Transverse colon (tissue), 4 donors: ENCODE measurements at regions not wholly inside any gene's neighbourhood (a gene's known extent, or its start where the extent isn't known, plus 50 kb on each side); places are given as distances from the start of the nearest gene placed in this dataset.

ENCODE experiments used
- DNase-seq: peaks from one replicate; pipeline ENCODE4 v3.0.0-alpha.2; 2019
- H3K27ac ChIP-seq, 4 donors: fragments of 200-600 bp; sonication (generic); 2 replicates each; pipeline ENCODE4 v1.5.1; 2016 to 2018; ENCODE audit warnings: inconsistent platforms in 4 of 4
- H3K27me3 ChIP-seq: fragments of 200-600 bp; sonication (generic); 2 replicates; pipeline ENCODE4 v1.5.1; 2017; ENCODE audit warnings: inconsistent platforms
- H3K36me3 ChIP-seq, 4 donors: fragments of 200-600 bp; sonication (generic); 2 replicates each; pipeline ENCODE4 v1.5.1; 2017 to 2019; ENCODE audit warnings: inconsistent platforms in 4 of 4
- H3K4me1 ChIP-seq, 4 donors: fragments of 200-600 bp; sonication (generic); 2 replicates each; pipeline ENCODE4 v1.5.1; 2017 to 2020; ENCODE audit warnings: inconsistent platforms in 4 of 4
- H3K4me3 ChIP-seq, 4 donors: fragments of 200-600 bp; sonication (generic); 1 replicate in 1 of 4; 2 replicates in 3 of 4; pipeline versions ENCODE4 v1.5.1 to v1.6.1; 2017 to 2019; ENCODE audit warnings: inconsistent platforms in 4 of 4
- H3K9me3 ChIP-seq, 2 donors: fragments of 200-600 bp; sonication (generic); 2 replicates each; pipeline ENCODE4 v1.5.1; 2017 to 2019; ENCODE audit warnings: inconsistent platforms in 2 of 2
- CTCF ChIP-seq, 5 experiments: fragments of 200-600 bp in 3 of 5; fragments of 450-650 bp in 2 of 5; sonication (generic) in 3 of 5; IDR thresholded peaks; 1 replicate in 2 of 5; 2 replicates in 3 of 5; pipeline ENCODE4 v1.5.1; 2016 to 2017; ENCODE audit warnings: antibody characterized with exemption in 5 of 5, inconsistent platforms in 3 of 5, mild to moderate bottlenecking in 2 of 5, moderate library complexity in 1 of 5
- EP300 ChIP-seq: sonication (generic); formaldehyde crosslinking; IDR thresholded peaks from one replicate; pipeline ENCODE4 v1.6.1; 2017; ENCODE audit warnings: antibody characterized with exemption, low read depth
- POLR2A ChIP-seq: fragments of 450-650 bp; IDR thresholded peaks from one replicate; pipeline ENCODE4 v1.6.1; 2016; ENCODE audit warnings: antibody characterized with exemption, mild to moderate bottlenecking, moderate library complexity
- POLR2AphosphoS5 ChIP-seq, 3 donors: sonication (generic); formaldehyde crosslinking; IDR thresholded peaks; one replicate each; pipeline ENCODE4 v1.6.1; 2016; ENCODE audit warnings: antibody characterized with exemption in 3 of 3
- WGBS, 2 donors: methylation state at CpG; one replicate each; pipeline ENCODE4 v1.1.5; 2018; ENCODE audit warnings: low coverage in 1 of 2; 5-methylcytosine and 5-hydroxymethylcytosine counted together
- in situ Hi-C, 4 donors: fragments of 200-750 bp; cut with MboI; loops; one replicate each; pipeline versions ENCODE4 v1.15.0 to v1.15.1; 2017; ENCODE audit warnings: low sequenced_read_pairs in 3 of 4, low pct_ligation_motif_present in 1 of 4, low pct_unique_long_range_greater_than_20kb in 1 of 4
- intact Hi-C: fragments of 100-400 bp; cut with DNase I; formaldehyde crosslinking; loops from one replicate; pipeline ENCODE4 v1.15.1; 2023; ENCODE audit warnings: low total_unique reads

- H3K36me3 ChIP-seq = no peaks in the 10 kb centered on the region
- in situ Hi-C loops = no loop called here
- H3K27ac ChIP-seq = no peak overlapping the region
- no peaks in the 10 kb centered on the region for H3K27me3 ChIP-seq
- H3K9me3 ChIP-seq = no peaks in the 10 kb centered on the region
- H3K4me3 ChIP-seq = no peak overlapping the region
- no peak for DNase-seq
- H3K4me1 ChIP-seq = no peaks in the 10 kb centered on the region
- intact Hi-C loops = no loop called here
- 41 to 44% methylated on average over 3 of the region's 3 CpGs for WGBS, 2 donors
- no peak for TF ChIP-seq CTCF (IDR thresholded peaks at IDR 0.05)
- TF ChIP-seq POLR2AphosphoS5 (IDR thresholded peaks at IDR 0.05) = no peak
- no peak for TF ChIP-seq EP300
- no peak for TF ChIP-seq POLR2A
These were observed 239.0 kb upstream of the GGTLC1 start for GRCh38 chr20:24227600-24227999.

GRCh38 chr20:24212494-24212893, 223.9 kb upstream of the GGTLC1 start:
- in situ Hi-C loops = no loop called here
- no peak for TF ChIP-seq POLR2AphosphoS5 (IDR thresholded peaks at IDR 0.05)
- no peak for TF ChIP-seq CTCF (IDR thresholded peaks at IDR 0.05)
- no peak for TF ChIP-seq POLR2A
- no peak for TF ChIP-seq EP300
- 24 to 34% methylated on average over 8 to 10 of the region's 10 CpGs for WGBS, 2 donors

GRCh38 chr20:24211972-24212371, 223.4 kb upstream of the GGTLC1 start:
- no peaks in the 10 kb centered on the region for H3K36me3 ChIP-seq
- no peak for DNase-seq
- intact Hi-C loops = no loop called here
- peaks cover 18% of the 10 kb centered on the region for H3K27me3 ChIP-seq
- no peaks in the 10 kb centered on the region for H3K4me1 ChIP-seq
- no peak for TF ChIP-seq EP300
- no peak for TF ChIP-seq POLR2AphosphoS5 (IDR thresholded peaks at IDR 0.05)
- no peak for TF ChIP-seq POLR2A
- TF ChIP-seq CTCF (IDR thresholded peaks at IDR 0.05) = no peak
- H3K27ac ChIP-seq = no peak overlapping the region
- no peaks in the 10 kb centered on the region for H3K9me3 ChIP-seq
- H3K4me3 ChIP-seq = no peak overlapping the region
- in situ Hi-C loops = no loop called here

More at GRCh38 chr20:24212494-24212893, 223.9 kb upstream of the GGTLC1 start:
- no peaks in the 10 kb centered on the region for H3K4me1 ChIP-seq
- peaks cover 18% of the 10 kb centered on the region for H3K27me3 ChIP-seq
- H3K36me3 ChIP-seq = no peaks in the 10 kb centered on the region
- no peak for DNase-seq
- H3K4me3 ChIP-seq = no peak overlapping the region
- intact Hi-C loops = no loop called here
- H3K9me3 ChIP-seq = no peaks in the 10 kb centered on the region
- no peak overlapping the region for H3K27ac ChIP-seq

- WGBS, 2 donors = 54 to 61% methylated on average over 2 of the region's 2 CpGs
- no peak for DNase-seq
- TF ChIP-seq POLR2A = no peak
- TF ChIP-seq POLR2AphosphoS5 (IDR thresholded peaks at IDR 0.05) = no peak
- Histone ChIP-seq H3K36me3 (no peaks in the 10 kb centered on the region), H3K27ac (no peak overlapping the region), H3K9me3 (no peaks in the 10 kb centered on the region), H3K4me3 (no peak overlapping the region), H3K27me3 (peaks cover 18% of the 10 kb centered on the region), H3K4me1 (no peaks in the 10 kb centered on the region)
- in situ Hi-C loops (no loop called here), intact Hi-C loops (no loop called here)
These were observed 221.8 kb upstream of the GGTLC1 start for GRCh38 chr20:24210356-24210755.

GRCh38 chr20:24208652-24209051, 220.1 kb upstream of the GGTLC1 start:
- DNase-seq = no peak
- WGBS, 2 donors = 89 to 100% methylated on average over 1 to 9 of the region's 9 CpGs
- Histone ChIP-seq H3K27ac (no peak overlapping the region), H3K4me3 (no peak overlapping the region), H3K4me1 (no peaks in the 10 kb centered on the region), H3K36me3 (no peaks in the 10 kb centered on the region), H3K27me3 (peaks cover 18% of the 10 kb centered on the region), H3K9me3 (no peaks in the 10 kb centered on the region)
- in situ Hi-C loops (no loop called here), intact Hi-C loops (no loop called here)
- TF ChIP-seq CTCF (IDR thresholded peaks at IDR 0.05) (no peak), POLR2A (no peak), EP300 (no peak), POLR2AphosphoS5 (IDR thresholded peaks at IDR 0.05) (no peak)
